Kidney (tissue), 13 donors: ENCODE measurements at regions not wholly inside any gene's neighbourhood (a gene's known extent, or its start where the extent isn't known, plus 50 kb on each side); places are given as distances from the start of the nearest gene placed in this dataset.

Experiments
- DNase-seq, 5 donors: peaks; one replicate each; pipeline ENCODE4 v3.0.0-alpha.2; 2013 to 2020
- FAIRE-seq: peaks from 2 replicates; lab custom pipeline; 2012; peaks lifted over from hg19 to GRCh38; lab: Jason Lieb, UNC
- H3K27ac ChIP-seq, 2 donors: one replicate each; pipeline ENCODE4 v1.7.0; 2013; ENCODE audit warnings: low read depth in 2 of 2, low read length in 2 of 2, inconsistent platforms in 1 of 2
- H3K27me3 ChIP-seq: one replicate; pipeline ENCODE4 v1.7.1; 2013; ENCODE audit warnings: low read length, inconsistent platforms; ENCODE audit not compliant: control insufficient read depth, insufficient read depth
- H3K36me3 ChIP-seq, 3 donors: one replicate each; pipeline versions ENCODE4 v1.7.0 to v1.7.1; 2013; ENCODE audit warnings: low read length in 3 of 3, control low read depth in 1 of 3, inconsistent platforms in 1 of 3; ENCODE audit not compliant: insufficient read depth in 3 of 3, control insufficient read depth in 2 of 3
- H3K4me1 ChIP-seq, 3 donors: one replicate each; pipeline versions ENCODE4 v1.7.0 to v1.7.1; 2013; ENCODE audit warnings: low read length in 3 of 3, inconsistent platforms in 1 of 3, low read depth in 1 of 3; ENCODE audit not compliant: control insufficient read depth in 2 of 3, insufficient read depth in 2 of 3
- H3K4me3 ChIP-seq, 3 donors: one replicate each; pipeline versions ENCODE4 v1.7.0 to v1.8.1; 2013; ENCODE audit warnings: low read length in 3 of 3, control low read depth in 1 of 3, inconsistent platforms in 1 of 3
- H3K9ac ChIP-seq, 3 donors: one replicate each; pipeline versions ENCODE4 v1.7.0 to v1.7.1; 2013; ENCODE audit warnings: low read length in 3 of 3, control low read depth in 1 of 3, inconsistent platforms in 1 of 3
- H3K9me3 ChIP-seq, 3 donors: one replicate each; pipeline versions ENCODE4 v1.7.0 to v1.7.1; 2013; ENCODE audit warnings: low read length in 3 of 3, control low read depth in 1 of 3, inconsistent platforms in 1 of 3; ENCODE audit not compliant: control insufficient read depth in 2 of 3, insufficient read depth in 1 of 3
- intact Hi-C: fragments of 100-400 bp; cut with DNase I; formaldehyde crosslinking; loops from one replicate; pipeline ENCODE4 v1.11.1; 2022
- TF ChIP-seq, protein P1 (sequence below): IDR thresholded peaks from 3 replicates; pipeline ENCODE4 v1.5.1; 2012; ENCODE audit warnings: mild to moderate bottlenecking, moderate library complexity, borderline replicate concordance; ENCODE audit not compliant: insufficient read depth; ENCODE audit errors: extremely low read depth
- donor health status: control.
- donor health status: control.
- donor health status: control.
- donor health status: control.
- donor health status: control.
- donor health status: DM: yes; HTN: yes; CAD: no.
- donor health status: Normal renal cell carcinoma (clear cell type).

DNA sequence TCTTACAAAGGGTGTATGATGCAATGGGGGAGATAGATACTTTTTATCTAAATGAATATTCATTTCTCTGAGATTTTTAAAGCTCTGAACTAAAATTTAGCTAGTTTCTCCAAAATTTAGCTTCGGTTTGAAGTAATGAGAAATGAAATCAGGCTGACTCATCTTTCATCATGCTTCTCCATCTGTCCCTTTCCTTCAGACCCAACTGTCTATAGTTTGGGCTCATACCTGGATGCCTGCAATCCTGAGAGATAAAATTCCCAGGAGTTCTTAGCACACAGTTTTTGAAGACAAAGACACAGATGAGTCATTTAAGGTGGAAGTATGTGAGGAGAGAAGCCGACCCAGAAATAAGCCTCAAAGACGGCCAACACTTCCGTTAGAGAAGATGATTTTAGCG, 336.4 kb upstream of the CDH20 start:
- TF ChIP-seq, protein P1, sequence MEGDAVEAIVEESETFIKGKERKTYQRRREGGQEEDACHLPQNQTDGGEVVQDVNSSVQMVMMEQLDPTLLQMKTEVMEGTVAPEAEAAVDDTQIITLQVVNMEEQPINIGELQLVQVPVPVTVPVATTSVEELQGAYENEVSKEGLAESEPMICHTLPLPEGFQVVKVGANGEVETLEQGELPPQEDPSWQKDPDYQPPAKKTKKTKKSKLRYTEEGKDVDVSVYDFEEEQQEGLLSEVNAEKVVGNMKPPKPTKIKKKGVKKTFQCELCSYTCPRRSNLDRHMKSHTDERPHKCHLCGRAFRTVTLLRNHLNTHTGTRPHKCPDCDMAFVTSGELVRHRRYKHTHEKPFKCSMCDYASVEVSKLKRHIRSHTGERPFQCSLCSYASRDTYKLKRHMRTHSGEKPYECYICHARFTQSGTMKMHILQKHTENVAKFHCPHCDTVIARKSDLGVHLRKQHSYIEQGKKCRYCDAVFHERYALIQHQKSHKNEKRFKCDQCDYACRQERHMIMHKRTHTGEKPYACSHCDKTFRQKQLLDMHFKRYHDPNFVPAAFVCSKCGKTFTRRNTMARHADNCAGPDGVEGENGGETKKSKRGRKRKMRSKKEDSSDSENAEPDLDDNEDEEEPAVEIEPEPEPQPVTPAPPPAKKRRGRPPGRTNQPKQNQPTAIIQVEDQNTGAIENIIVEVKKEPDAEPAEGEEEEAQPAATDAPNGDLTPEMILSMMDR, result no peak
- Histone ChIP-seq H3K9ac (no peak overlapping the region), H3K4me3 (no peak overlapping the region), H3K36me3 (no peaks in the 10 kb centered on the region), H3K27ac (no peak overlapping the region), H3K9me3 (no peaks in the 10 kb centered on the region), H3K27me3 (no peaks in the 10 kb centered on the region), H3K4me1 (no peaks in the 10 kb centered on the region)
- no peak for FAIRE-seq
- no peak for DNase-seq
- intact Hi-C loops, result no loop called here

DNA sequence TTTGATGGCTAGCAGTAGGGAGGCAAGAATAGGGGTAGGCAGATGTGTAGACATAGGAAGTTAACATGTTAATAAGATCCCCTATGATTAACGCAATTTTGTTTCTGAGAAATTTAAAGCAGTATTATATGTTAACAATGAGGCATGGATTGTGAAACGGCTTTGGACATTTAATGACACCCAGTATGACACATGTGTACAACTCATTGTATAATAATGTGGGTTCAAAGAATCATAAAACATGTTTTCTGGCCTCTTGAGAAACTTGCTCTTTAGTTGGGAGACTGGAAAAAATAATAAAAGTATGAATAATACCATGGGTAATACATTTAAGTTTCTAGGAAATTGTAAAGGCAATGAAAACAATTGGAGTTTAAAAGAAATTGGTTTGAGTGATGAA, 332.1 kb upstream of the CDH20 start:
- FAIRE-seq, result no peak
- no peak overlapping the region for H3K27ac ChIP-seq
- intact Hi-C loops, result no loop called here

DNA sequence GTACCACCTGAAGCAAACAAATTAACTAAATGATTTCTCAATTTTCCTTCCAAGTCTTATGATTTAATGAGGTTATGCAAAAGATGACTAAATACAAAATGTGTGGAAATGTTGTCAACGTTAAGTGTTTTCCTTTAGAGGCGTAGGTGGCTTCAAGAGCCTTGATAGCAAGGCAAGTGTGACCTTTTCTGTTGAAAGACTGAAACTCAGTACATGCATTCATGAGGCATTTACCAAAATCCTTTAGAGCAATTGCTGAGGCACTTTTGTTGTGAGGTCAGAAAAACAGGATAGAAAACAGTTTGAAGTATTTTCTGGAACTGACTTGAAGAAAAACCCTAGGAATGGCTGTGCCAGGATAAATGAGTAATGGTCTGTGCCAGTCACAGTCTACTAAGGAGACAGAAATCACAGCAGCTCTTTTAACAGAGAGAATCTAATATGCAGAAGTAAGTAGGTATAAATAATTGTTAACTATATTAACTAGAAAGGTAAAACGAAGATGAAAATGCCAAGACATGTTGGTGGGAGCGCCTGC, 326.5 kb upstream of the CDH20 start:
- no peak for DNase-seq
- H3K9ac ChIP-seq, result no peak overlapping the region
- TF ChIP-seq, protein P1, result no peak
- no peaks in the 10 kb centered on the region for H3K4me1 ChIP-seq
- no peaks in the 10 kb centered on the region for H3K36me3 ChIP-seq
- FAIRE-seq, result no peak
- no peaks in the 10 kb centered on the region for H3K9me3 ChIP-seq
- intact Hi-C loops, result no loop called here
- H3K27ac ChIP-seq, result no peak overlapping the region
- H3K4me3 ChIP-seq, result no peak overlapping the region
- H3K27me3 ChIP-seq, result no peaks in the 10 kb centered on the region

More for the DNA sequence above, 332.1 kb upstream of the CDH20 start:
- Histone ChIP-seq H3K9me3 (no peaks in the 10 kb centered on the region), H3K4me3 (no peak overlapping the region), H3K9ac (no peak overlapping the region), H3K27me3 (no peaks in the 10 kb centered on the region), H3K36me3 (no peaks in the 10 kb centered on the region), H3K4me1 (no peaks in the 10 kb centered on the region)
- DNase-seq, result no peak
- TF ChIP-seq, protein P1, result no peak
